Loucy (cell line): ENCODE measurements at regions not wholly inside any gene's neighbourhood (a gene's known extent, or its start where the extent isn't known, plus 50 kb on each side); places are given as distances from the start of the nearest gene placed in this dataset.

Source experiments
- CTCF ChIP-seq: fragments of 200-600 bp; sonication (generic); conservative IDR thresholded peaks from 2 replicates; pipeline ENCODE4 v1.5.1; 2014; ENCODE audit warnings: mild to moderate bottlenecking, antibody characterized with exemption, low read length
- EZH2phosphoT487 ChIP-seq: fragments of 200-600 bp; IDR thresholded peaks from 2 replicates; pipeline ENCODE4 v1.6.1; 2018; ENCODE audit warnings: antibody characterized with exemption, mild to moderate bottlenecking, moderate library complexity, borderline replicate concordance

DNA sequence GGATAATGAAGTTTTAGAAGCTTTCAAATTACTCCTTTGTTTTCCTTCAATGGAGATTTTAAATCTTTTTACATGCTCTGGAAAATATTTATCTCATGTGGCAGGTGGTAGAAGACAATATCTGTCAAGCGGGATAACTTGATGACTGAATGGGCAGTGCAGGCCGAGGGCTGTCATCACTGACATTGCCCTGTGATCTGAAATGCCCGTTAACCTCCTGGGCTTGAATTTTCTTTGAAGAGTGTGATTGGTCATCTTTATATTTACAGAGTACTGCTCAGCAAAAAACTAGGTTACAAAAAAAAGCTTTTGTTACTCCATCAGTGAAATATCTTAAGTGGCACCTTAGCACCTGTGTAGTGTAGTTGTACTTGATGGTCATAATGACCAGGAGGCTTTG lies 147.5 kb downstream of the GATB start:
- TF ChIP-seq CTCF (no peak), EZH2phosphoT487 (no peak)
